Spinal cord (tissue), 9 donors: ENCODE measurements at regions not wholly inside any gene's neighbourhood (a gene's known extent, or its start where the extent isn't known, plus 50 kb on each side); places are given as distances from the start of the nearest gene placed in this dataset.
A peak's percentile ranks its signal among the peaks of the same experiment; 100 is the strongest.

ENCODE experiments used
- DNase-seq, 6 donors: peaks; one replicate each; pipeline versions ENCODE4 v3.0.0 to v3.0.0-alpha.2; 2013 to 2015; ENCODE audit warnings: low spot score in 6 of 6, low read depth in 4 of 6
- H3K27ac ChIP-seq: one replicate; pipeline ENCODE4 v1.5.1; 2013; ENCODE audit warnings: low read depth, low read length, control low read depth
- H3K27me3 ChIP-seq: one replicate; pipeline ENCODE4 v1.6.1; 2013; ENCODE audit warnings: low read length; ENCODE audit not compliant: control insufficient read depth, insufficient read depth
- H3K36me3 ChIP-seq: one replicate; pipeline ENCODE4 v1.6.1; 2013; ENCODE audit warnings: low read length; ENCODE audit not compliant: control insufficient read depth, insufficient read depth
- H3K4me1 ChIP-seq: one replicate; pipeline ENCODE4 v1.6.1; 2013; ENCODE audit warnings: low read length; ENCODE audit not compliant: control insufficient read depth, insufficient read depth
- H3K4me3 ChIP-seq: one replicate; pipeline ENCODE4 v1.5.1; 2013; ENCODE audit warnings: low read depth, low read length, control low read depth
- H3K9me3 ChIP-seq: one replicate; pipeline ENCODE4 v1.6.1; 2013; ENCODE audit warnings: low read length; ENCODE audit not compliant: control insufficient read depth, insufficient read depth
- WGBS: methylation state at CpG from one replicate; pipeline ENCODE4 v1.1.5; 2013; ENCODE audit warnings: missing lambda C conversion rate; ENCODE audit not compliant: insufficient coverage; 5-methylcytosine and 5-hydroxymethylcytosine counted together
- donor health status: healthy.

GRCh38 chr9:21653589-21653988 is 148.8 kb upstream of the MTAP start:
- Histone ChIP-seq H3K27me3 (no peaks in the 10 kb centered on the region), H3K4me1 (no peaks in the 10 kb centered on the region), H3K27ac (no peak overlapping the region), H3K4me3 (no peak overlapping the region), H3K9me3 (no peaks in the 10 kb centered on the region), H3K36me3 (no peaks in the 10 kb centered on the region)
- DNase-seq: no peak
- WGBS: no CpG with 5 or more reads among the region's 1 CpG

GRCh38 chr9:21656776-21657674 is 145.4 kb upstream of the MTAP start:
- WGBS: 83% methylated on average over 1 of the region's 2 CpGs
- no peaks in the 10 kb centered on the region for H3K36me3 ChIP-seq
- H3K27me3 ChIP-seq: no peaks in the 10 kb centered on the region
- no peak overlapping the region for H3K4me3 ChIP-seq
- H3K4me1 ChIP-seq: no peaks in the 10 kb centered on the region
- no peaks in the 10 kb centered on the region for H3K9me3 ChIP-seq
- no peak overlapping the region for H3K27ac ChIP-seq
- peak in 1 of 6 donors; percentile 15 for DNase-seq

GRCh38 chr9:21657966-21658667 is 144.3 kb upstream of the MTAP start:
- no CpG with 5 or more reads among the region's 2 CpGs for WGBS
- H3K36me3 ChIP-seq: no peaks in the 10 kb centered on the region
- H3K27ac ChIP-seq: no peak overlapping the region

GRCh38 chr9:21660976-21661375 is 141.5 kb upstream of the MTAP start:
- H3K36me3 ChIP-seq: no peaks in the 10 kb centered on the region

More at GRCh38 chr9:21657966-21658667, 144.3 kb upstream of the MTAP start:
- Histone ChIP-seq H3K4me1 (no peaks in the 10 kb centered on the region), H3K4me3 (no peak overlapping the region), H3K27me3 (no peaks in the 10 kb centered on the region), H3K9me3 (no peaks in the 10 kb centered on the region)
- DNase-seq: no peak

GRCh38 chr9:21661626-21662025 is 140.8 kb upstream of the MTAP start:
- Histone ChIP-seq H3K4me1 (no peaks in the 10 kb centered on the region), H3K27ac (no peak overlapping the region), H3K36me3 (no peaks in the 10 kb centered on the region), H3K9me3 (no peaks in the 10 kb centered on the region), H3K27me3 (no peaks in the 10 kb centered on the region), H3K4me3 (no peak overlapping the region)
- no peak for DNase-seq

More at GRCh38 chr9:21660976-21661375, 141.5 kb upstream of the MTAP start:
- H3K4me3 ChIP-seq: no peak overlapping the region
- no peaks in the 10 kb centered on the region for H3K9me3 ChIP-seq
- no peaks in the 10 kb centered on the region for H3K27me3 ChIP-seq
- DNase-seq: no peak
- no peak overlapping the region for H3K27ac ChIP-seq
- no peaks in the 10 kb centered on the region for H3K4me1 ChIP-seq

GRCh38 chr9:21668516-21668915 is 133.9 kb upstream of the MTAP start:
- Histone ChIP-seq H3K36me3 (no peaks in the 10 kb centered on the region), H3K4me1 (no peaks in the 10 kb centered on the region), H3K27me3 (no peaks in the 10 kb centered on the region), H3K4me3 (no peak overlapping the region), H3K27ac (no peak overlapping the region), H3K9me3 (no peaks in the 10 kb centered on the region)
- peak; percentile 36 to 93 (median 68) for DNase-seq
- 30% methylated on average over 3 of the region's 3 CpGs for WGBS

GRCh38 chr9:21669701-21670100 is 132.7 kb upstream of the MTAP start:
- DNase-seq: no peak
- Histone ChIP-seq H3K9me3 (no peaks in the 10 kb centered on the region), H3K4me3 (no peak overlapping the region), H3K36me3 (no peaks in the 10 kb centered on the region), H3K27ac (no peak overlapping the region), H3K27me3 (no peaks in the 10 kb centered on the region), H3K4me1 (no peaks in the 10 kb centered on the region)
- WGBS: no CpG with 5 or more reads among the region's 3 CpGs

- DNase-seq: no peak
- WGBS: no CpG with 5 or more reads among the region's 2 CpGs
- H3K27ac ChIP-seq: no peak overlapping the region
Observed at GRCh38 chr9:21670374-21670773, 132.1 kb upstream of the MTAP start.

GRCh38 chr9:21672140-21672539 is 130.3 kb upstream of the MTAP start:
- no peak for DNase-seq
- Histone ChIP-seq H3K27me3 (no peaks in the 10 kb centered on the region), H3K27ac (no peak overlapping the region)

More at GRCh38 chr9:21670374-21670773, 132.1 kb upstream of the MTAP start:
- Histone ChIP-seq H3K36me3 (no peaks in the 10 kb centered on the region), H3K27me3 (no peaks in the 10 kb centered on the region), H3K4me3 (no peak overlapping the region), H3K4me1 (no peaks in the 10 kb centered on the region), H3K9me3 (no peaks in the 10 kb centered on the region)

GRCh38 chr9:21672761-21673160 is 129.7 kb upstream of the MTAP start:
- no peak for DNase-seq
- H3K36me3 ChIP-seq: no peaks in the 10 kb centered on the region
- H3K4me3 ChIP-seq: no peak overlapping the region
- no peaks in the 10 kb centered on the region for H3K27me3 ChIP-seq
- no peaks in the 10 kb centered on the region for H3K4me1 ChIP-seq
- 100% methylated on average over 1 of the region's 1 CpG for WGBS
- no peak overlapping the region for H3K27ac ChIP-seq
- H3K9me3 ChIP-seq: no peaks in the 10 kb centered on the region

More at GRCh38 chr9:21672140-21672539, 130.3 kb upstream of the MTAP start:
- 82% methylated on average over 1 of the region's 4 CpGs for WGBS
- Histone ChIP-seq H3K36me3 (no peaks in the 10 kb centered on the region), H3K4me1 (no peaks in the 10 kb centered on the region), H3K4me3 (no peak overlapping the region), H3K9me3 (no peaks in the 10 kb centered on the region)
